ENCODE measurements at regions not wholly inside any gene's neighbourhood (a gene's known extent, or its start where the extent isn't known, plus 50 kb on each side); places are given as distances from the start of the nearest gene placed in this dataset.

- Histone ChIP-seq H3K4me3 (ENCODE audit: low read depth, low read length) (no peak overlapping the region), H3K36me3 (ENCODE audit: control insufficient read depth in 2 of 2, insufficient read depth in 1 of 2, low read length in 2 of 2) (no peaks in the 10 kb centered on the region), H3K27ac (ENCODE audit: extremely low read depth, low read depth, low read length) (no peak overlapping the region), H3K9me3 (ENCODE audit: control insufficient read depth, insufficient read depth, low read depth, low read length) (no peaks in the 10 kb centered on the region), H3K4me1 (ENCODE audit: control insufficient read depth, insufficient read depth, low read length) (no peaks in the 10 kb centered on the region)
- TF ChIP-seq, protein P1, sequence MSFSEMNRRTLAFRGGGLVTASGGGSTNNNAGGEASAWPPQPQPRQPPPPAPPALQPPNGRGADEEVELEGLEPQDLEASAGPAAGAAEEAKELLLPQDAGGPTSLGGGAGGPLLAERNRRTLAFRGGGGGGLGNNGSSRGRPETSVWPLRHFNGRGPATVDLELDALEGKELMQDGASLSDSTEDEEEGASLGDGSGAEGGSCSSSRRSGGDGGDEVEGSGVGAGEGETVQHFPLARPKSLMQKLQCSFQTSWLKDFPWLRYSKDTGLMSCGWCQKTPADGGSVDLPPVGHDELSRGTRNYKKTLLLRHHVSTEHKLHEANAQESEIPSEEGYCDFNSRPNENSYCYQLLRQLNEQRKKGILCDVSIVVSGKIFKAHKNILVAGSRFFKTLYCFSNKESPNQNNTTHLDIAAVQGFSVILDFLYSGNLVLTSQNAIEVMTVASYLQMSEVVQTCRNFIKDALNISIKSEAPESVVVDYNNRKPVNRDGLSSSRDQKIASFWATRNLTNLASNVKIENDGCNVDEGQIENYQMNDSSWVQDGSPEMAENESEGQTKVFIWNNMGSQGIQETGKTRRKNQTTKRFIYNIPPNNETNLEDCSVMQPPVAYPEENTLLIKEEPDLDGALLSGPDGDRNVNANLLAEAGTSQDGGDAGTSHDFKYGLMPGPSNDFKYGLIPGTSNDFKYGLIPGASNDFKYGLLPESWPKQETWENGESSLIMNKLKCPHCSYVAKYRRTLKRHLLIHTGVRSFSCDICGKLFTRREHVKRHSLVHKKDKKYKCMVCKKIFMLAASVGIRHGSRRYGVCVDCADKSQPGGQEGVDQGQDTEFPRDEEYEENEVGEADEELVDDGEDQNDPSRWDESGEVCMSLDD (tag by site-specific recombination; IDR thresholded peaks at IDR 0.05) = no peak
- TF ChIP-seq GLIS1 (tag by site-specific recombination; IDR thresholded peaks at IDR 0.05) = no peak
- no peak for TF ChIP-seq KLF9 (tag by site-specific recombination; IDR thresholded peaks at IDR 0.05; ENCODE audit: low read depth)
- TF ChIP-seq ZBTB48 (tag by site-specific recombination; IDR thresholded peaks at IDR 0.05) = no peak
- TF ChIP-seq ZNF169 (tag by site-specific recombination; IDR thresholded peaks at IDR 0.05) = no peak
- no peak for TF ChIP-seq ZNF404 (tag by site-specific recombination; IDR thresholded peaks at IDR 0.05)
- TF ChIP-seq ZNF366 (tag by site-specific recombination; conservative IDR thresholded peaks at IDR 0.05) = peak; percentile 91
- TF ChIP-seq ZNF354C (tag by site-specific recombination; IDR thresholded peaks at IDR 0.05; ENCODE audit: borderline replicate concordance, low read depth) = no peak
- no peak for TF ChIP-seq ZNF223 (tag by site-specific recombination; IDR thresholded peaks at IDR 0.05)
- ChIA-PET CTCF (no interaction called here), POLR2A (no interaction called here)
These were observed 160.8 kb upstream of the PRICKLE1 start for GRCh38 chr12:42750356-42750755.

- H3K4me3 ChIP-seq (ENCODE audit: low read depth, low read length) = no peak overlapping the region
- H3K36me3 ChIP-seq (ENCODE audit: control insufficient read depth in 2 of 2, insufficient read depth in 1 of 2, low read length in 2 of 2) = no peaks in the 10 kb centered on the region
- ChIA-PET CTCF (interaction anchor here (0.7 kb wide), 1 partner anchor 19 kb away, joined by 3 read pairs; no protein-coding TSS in a partner anchor), POLR2A (no interaction called here)
- H3K4me1 ChIP-seq (ENCODE audit: control insufficient read depth, insufficient read depth, low read length) = peaks cover 8% of the 10 kb centered on the region; the same call in 1 of the 2 replicates
- H3K9me3 ChIP-seq (ENCODE audit: control insufficient read depth, insufficient read depth, low read depth, low read length) = no peaks in the 10 kb centered on the region
- no peak overlapping the region for H3K27ac ChIP-seq (ENCODE audit: extremely low read depth, low read depth, low read length)
- TF ChIP-seq SCRT2 (tag by site-specific recombination; IDR thresholded peaks at IDR 0.05) = no peak
- TF ChIP-seq, protein P2, sequence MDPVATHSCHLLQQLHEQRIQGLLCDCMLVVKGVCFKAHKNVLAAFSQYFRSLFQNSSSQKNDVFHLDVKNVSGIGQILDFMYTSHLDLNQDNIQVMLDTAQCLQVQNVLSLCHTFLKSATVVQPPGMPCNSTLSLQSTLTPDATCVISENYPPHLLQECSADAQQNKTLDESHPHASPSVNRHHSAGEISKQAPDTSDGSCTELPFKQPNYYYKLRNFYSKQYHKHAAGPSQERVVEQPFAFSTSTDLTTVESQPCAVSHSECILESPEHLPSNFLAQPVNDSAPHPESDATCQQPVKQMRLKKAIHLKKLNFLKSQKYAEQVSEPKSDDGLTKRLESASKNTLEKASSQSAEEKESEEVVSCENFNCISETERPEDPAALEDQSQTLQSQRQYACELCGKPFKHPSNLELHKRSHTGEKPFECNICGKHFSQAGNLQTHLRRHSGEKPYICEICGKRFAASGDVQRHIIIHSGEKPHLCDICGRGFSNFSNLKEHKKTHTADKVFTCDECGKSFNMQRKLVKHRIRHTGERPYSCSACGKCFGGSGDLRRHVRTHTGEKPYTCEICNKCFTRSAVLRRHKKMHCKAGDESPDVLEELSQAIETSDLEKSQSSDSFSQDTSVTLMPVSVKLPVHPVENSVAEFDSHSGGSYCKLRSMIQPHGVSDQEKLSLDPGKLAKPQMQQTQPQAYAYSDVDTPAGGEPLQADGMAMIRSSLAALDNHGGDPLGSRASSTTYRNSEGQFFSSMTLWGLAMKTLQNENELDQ (tag by site-specific recombination; IDR thresholded peaks at IDR 0.05; ENCODE audit: low read depth) = no peak
- no peak for TF ChIP-seq ZNF776 (tag by site-specific recombination; IDR thresholded peaks at IDR 0.05; ENCODE audit: borderline replicate concordance)
- TF ChIP-seq ZNF354C (tag by site-specific recombination; IDR thresholded peaks at IDR 0.05; ENCODE audit: borderline replicate concordance, low read depth) = no peak
- TF ChIP-seq ZNF416 (tag by site-specific recombination; IDR thresholded peaks at IDR 0.05) = no peak
- TF ChIP-seq ZBTB17 (tag by site-specific recombination; IDR thresholded peaks at IDR 0.05) = no peak
- TF ChIP-seq SALL2 (tag by site-specific recombination; IDR thresholded peaks at IDR 0.05; ENCODE audit: borderline replicate concordance) = no peak
- no peak for TF ChIP-seq ZNF626 (tag by site-specific recombination; IDR thresholded peaks at IDR 0.05)
- no peak for TF ChIP-seq ZNF510 (tag by site-specific recombination; IDR thresholded peaks at IDR 0.05; ENCODE audit: insufficient replicate concordance)
- TF ChIP-seq ZNF560 (tag by site-specific recombination; IDR thresholded peaks at IDR 0.05; ENCODE audit: borderline replicate concordance) = no peak
- TF ChIP-seq, protein P3, sequence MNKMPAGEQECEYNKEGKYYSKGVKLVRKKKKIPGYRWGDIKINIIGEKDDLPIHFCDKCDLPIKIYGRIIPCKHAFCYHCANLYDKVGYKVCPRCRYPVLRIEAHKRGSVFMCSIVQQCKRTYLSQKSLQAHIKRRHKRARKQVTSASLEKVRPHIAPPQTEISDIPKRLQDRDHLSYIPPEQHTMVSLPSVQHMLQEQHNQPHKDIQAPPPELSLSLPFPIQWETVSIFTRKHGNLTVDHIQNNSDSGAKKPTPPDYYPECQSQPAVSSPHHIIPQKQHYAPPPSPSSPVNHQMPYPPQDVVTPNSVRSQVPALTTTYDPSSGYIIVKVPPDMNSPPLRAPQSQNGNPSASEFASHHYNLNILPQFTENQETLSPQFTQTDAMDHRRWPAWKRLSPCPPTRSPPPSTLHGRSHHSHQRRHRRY (tag by site-specific recombination; IDR thresholded peaks at IDR 0.05) = no peak
These were observed 159.7 kb upstream of the PRICKLE1 start for GRCh38 chr12:42749239-42749638.
